ENCODE measurements at regions not wholly inside any gene's neighbourhood (a gene's known extent, or its start where the extent isn't known, plus 50 kb on each side); places are given as distances from the start of the nearest gene placed in this dataset.

DNA sequence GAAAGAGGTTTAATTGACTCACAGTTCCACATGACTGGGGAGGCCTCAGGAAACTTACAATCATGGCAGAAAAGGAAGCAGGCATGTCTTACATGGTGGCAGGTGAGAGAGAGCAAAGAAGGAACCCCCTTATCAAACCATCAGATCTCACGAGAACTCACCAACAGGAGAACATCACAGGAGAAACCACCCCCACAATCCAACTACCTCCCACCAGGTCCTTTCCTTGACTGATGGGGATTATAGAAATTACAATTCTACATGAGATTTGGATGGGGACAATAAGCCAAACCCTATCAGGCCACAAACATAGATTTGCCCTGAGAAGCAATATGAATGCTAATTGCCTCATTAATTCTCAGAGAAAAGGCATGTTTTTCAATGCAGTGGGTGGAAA, 138.2 kb upstream of the RAPGEF2 start:
- H3K4me1 ChIP-seq (ENCODE audit: control insufficient read depth, low read length): peaks cover 22% of the 10 kb centered on the region
- no peak overlapping the region for H3K4me3 ChIP-seq (ENCODE audit: low read length)
- no peak for TF ChIP-seq EZH2phosphoT487 (IDR thresholded peaks at IDR 0.05; ENCODE audit: borderline replicate concordance, low read length)
- TF ChIP-seq, protein P1, sequence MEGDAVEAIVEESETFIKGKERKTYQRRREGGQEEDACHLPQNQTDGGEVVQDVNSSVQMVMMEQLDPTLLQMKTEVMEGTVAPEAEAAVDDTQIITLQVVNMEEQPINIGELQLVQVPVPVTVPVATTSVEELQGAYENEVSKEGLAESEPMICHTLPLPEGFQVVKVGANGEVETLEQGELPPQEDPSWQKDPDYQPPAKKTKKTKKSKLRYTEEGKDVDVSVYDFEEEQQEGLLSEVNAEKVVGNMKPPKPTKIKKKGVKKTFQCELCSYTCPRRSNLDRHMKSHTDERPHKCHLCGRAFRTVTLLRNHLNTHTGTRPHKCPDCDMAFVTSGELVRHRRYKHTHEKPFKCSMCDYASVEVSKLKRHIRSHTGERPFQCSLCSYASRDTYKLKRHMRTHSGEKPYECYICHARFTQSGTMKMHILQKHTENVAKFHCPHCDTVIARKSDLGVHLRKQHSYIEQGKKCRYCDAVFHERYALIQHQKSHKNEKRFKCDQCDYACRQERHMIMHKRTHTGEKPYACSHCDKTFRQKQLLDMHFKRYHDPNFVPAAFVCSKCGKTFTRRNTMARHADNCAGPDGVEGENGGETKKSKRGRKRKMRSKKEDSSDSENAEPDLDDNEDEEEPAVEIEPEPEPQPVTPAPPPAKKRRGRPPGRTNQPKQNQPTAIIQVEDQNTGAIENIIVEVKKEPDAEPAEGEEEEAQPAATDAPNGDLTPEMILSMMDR (IDR thresholded peaks at IDR 0.05; ENCODE audit: low read depth, low read length, poor library complexity, severe bottlenecking): no peak
- no peaks in the 10 kb centered on the region for H3K9me2 ChIP-seq (replicated peaks; ENCODE audit: control insufficient read depth, low read length)
- no peak overlapping the region for H3K4me2 ChIP-seq (ENCODE audit: low read length)
- H3K79me2 ChIP-seq (ENCODE audit: control insufficient read depth, low read length): no peaks in the 10 kb centered on the region
- H3F3A ChIP-seq (ENCODE audit: control insufficient read depth, insufficient read depth): no peaks in the 10 kb centered on the region
- H3K27me3 ChIP-seq (ENCODE audit: control insufficient read depth, low read length): no peaks in the 10 kb centered on the region
- no peaks in the 10 kb centered on the region for H3K9me3 ChIP-seq (ENCODE audit: control insufficient read depth, insufficient read depth, low read length)
- no peaks in the 10 kb centered on the region for H3K36me3 ChIP-seq (ENCODE audit: control insufficient read depth, low read length)
- H3K27ac ChIP-seq (ENCODE audit: low read depth, low read length): no peak overlapping the region
- H4K20me1 ChIP-seq (ENCODE audit: control insufficient read depth, insufficient read depth, low read depth, low read length): no peaks in the 10 kb centered on the region

DNA sequence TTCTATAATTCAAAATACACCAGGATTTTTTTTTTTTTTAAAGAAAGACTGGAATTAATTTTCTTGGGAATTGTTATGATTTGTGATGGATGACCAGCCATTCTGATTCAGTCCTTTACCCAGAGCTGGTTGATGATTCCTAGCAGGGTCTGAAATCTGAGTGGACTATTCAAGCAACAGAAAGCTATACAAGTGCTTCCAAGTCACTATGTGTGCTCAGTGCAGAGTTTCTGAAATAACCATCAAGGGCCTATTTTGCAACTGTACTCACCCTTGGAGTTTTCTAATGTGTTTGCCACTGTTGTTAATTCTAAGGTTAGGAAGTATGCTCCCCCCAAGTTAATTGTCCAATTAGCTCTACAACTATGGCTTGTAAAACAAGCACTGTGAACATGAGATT, 137.7 kb upstream of the RAPGEF2 start:
- Histone ChIP-seq H3K9me2 (replicated peaks; ENCODE audit: control insufficient read depth, low read length) (no peaks in the 10 kb centered on the region), H3K9me3 (ENCODE audit: control insufficient read depth, insufficient read depth, low read length) (no peaks in the 10 kb centered on the region), H3K79me2 (ENCODE audit: control insufficient read depth, low read length) (no peaks in the 10 kb centered on the region), H3K27ac (ENCODE audit: low read depth, low read length) (no peak overlapping the region), H3K36me3 (ENCODE audit: control insufficient read depth, low read length) (no peaks in the 10 kb centered on the region), H4K20me1 (ENCODE audit: control insufficient read depth, insufficient read depth, low read depth, low read length) (no peaks in the 10 kb centered on the region), H3K27me3 (ENCODE audit: control insufficient read depth, low read length) (no peaks in the 10 kb centered on the region), H3F3A (ENCODE audit: control insufficient read depth, insufficient read depth) (no peaks in the 10 kb centered on the region), H3K4me1 (ENCODE audit: control insufficient read depth, low read length) (peaks cover 22% of the 10 kb centered on the region), H3K4me2 (ENCODE audit: low read length) (no peak overlapping the region), H3K4me3 (ENCODE audit: low read length) (no peak overlapping the region)
- TF ChIP-seq, protein P1 (IDR thresholded peaks at IDR 0.05; ENCODE audit: low read depth, low read length, poor library complexity, severe bottlenecking): no peak
- no peak for TF ChIP-seq EZH2phosphoT487 (IDR thresholded peaks at IDR 0.05; ENCODE audit: borderline replicate concordance, low read length)

GRCh38 chr4:158966091-158966490, 136.8 kb upstream of the RAPGEF2 start:
- no peak overlapping the region for H3K4me3 ChIP-seq (ENCODE audit: low read length)
- H3K9me2 ChIP-seq (replicated peaks; ENCODE audit: control insufficient read depth, low read length): no peaks in the 10 kb centered on the region
- TF ChIP-seq, protein P1 (IDR thresholded peaks at IDR 0.05; ENCODE audit: low read depth, low read length, poor library complexity, severe bottlenecking): no peak
- no peak for TF ChIP-seq EZH2phosphoT487 (IDR thresholded peaks at IDR 0.05; ENCODE audit: borderline replicate concordance, low read length)
- H3K36me3 ChIP-seq (ENCODE audit: control insufficient read depth, low read length): no peaks in the 10 kb centered on the region
- H3K4me1 ChIP-seq (ENCODE audit: control insufficient read depth, low read length): peaks cover 22% of the 10 kb centered on the region
- no peaks in the 10 kb centered on the region for H4K20me1 ChIP-seq (ENCODE audit: control insufficient read depth, insufficient read depth, low read depth, low read length)
- H3F3A ChIP-seq (ENCODE audit: control insufficient read depth, insufficient read depth): no peaks in the 10 kb centered on the region
- H3K9me3 ChIP-seq (ENCODE audit: control insufficient read depth, insufficient read depth, low read length): no peaks in the 10 kb centered on the region
- no peaks in the 10 kb centered on the region for H3K27me3 ChIP-seq (ENCODE audit: control insufficient read depth, low read length)
- H3K79me2 ChIP-seq (ENCODE audit: control insufficient read depth, low read length): no peaks in the 10 kb centered on the region
- no peak overlapping the region for H3K4me2 ChIP-seq (ENCODE audit: low read length)
- H3K27ac ChIP-seq (ENCODE audit: low read depth, low read length): no peak overlapping the region

DNA sequence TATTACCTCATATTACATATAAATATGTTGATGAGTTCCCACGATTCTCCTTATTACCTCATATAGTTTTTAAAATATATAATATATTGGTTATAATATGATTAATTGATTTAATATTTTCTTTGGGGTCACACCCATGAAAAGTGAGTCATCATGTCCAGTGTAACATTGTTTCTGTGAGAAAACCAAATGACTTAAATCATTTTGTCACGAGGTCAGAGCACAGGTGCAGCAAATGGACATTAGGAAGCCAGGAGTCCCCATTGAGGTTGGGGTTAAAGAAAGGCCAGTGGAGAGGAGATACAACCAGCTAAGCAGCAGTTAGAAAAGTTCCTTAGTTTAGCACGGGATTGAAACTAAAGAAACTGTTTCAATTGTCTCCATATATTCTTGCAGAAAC, 133.9 kb upstream of the RAPGEF2 start:
- Histone ChIP-seq H3F3A (ENCODE audit: control insufficient read depth, insufficient read depth) (no peaks in the 10 kb centered on the region), H3K36me3 (ENCODE audit: control insufficient read depth, low read length) (no peaks in the 10 kb centered on the region), H3K9me3 (ENCODE audit: control insufficient read depth, insufficient read depth, low read length) (no peaks in the 10 kb centered on the region), H3K27me3 (ENCODE audit: control insufficient read depth, low read length) (no peaks in the 10 kb centered on the region), H3K79me2 (ENCODE audit: control insufficient read depth, low read length) (no peaks in the 10 kb centered on the region), H3K4me2 (ENCODE audit: low read length) (no peak overlapping the region), H3K9me2 (replicated peaks; ENCODE audit: control insufficient read depth, low read length) (no peaks in the 10 kb centered on the region), H3K4me3 (ENCODE audit: low read length) (no peak overlapping the region), H4K20me1 (ENCODE audit: control insufficient read depth, insufficient read depth, low read depth, low read length) (no peaks in the 10 kb centered on the region), H3K27ac (ENCODE audit: low read depth, low read length) (no peak overlapping the region), H3K4me1 (ENCODE audit: control insufficient read depth, low read length) (peaks cover 22% of the 10 kb centered on the region)
- TF ChIP-seq EZH2phosphoT487 (IDR thresholded peaks at IDR 0.05; ENCODE audit: borderline replicate concordance, low read length): no peak
- TF ChIP-seq, protein P1 (IDR thresholded peaks at IDR 0.05; ENCODE audit: low read depth, low read length, poor library complexity, severe bottlenecking): no peak

Data from DOHH2 (cell line).